GM23248 (cell line): ENCODE measurements at regions not wholly inside any gene's neighbourhood (a gene's known extent, or its start where the extent isn't known, plus 50 kb on each side); places are given as distances from the start of the nearest gene placed in this dataset.

Experiments used
- EZH2 ChIP-seq: fragments of 200-600 bp; sonication (generic); IDR thresholded peaks from 2 replicates; pipeline ENCODE4 v1.6.1; 2018; ENCODE audit warnings: antibody characterized with exemption, mild to moderate bottlenecking; ENCODE audit not compliant: insufficient read depth, poor library complexity, severe bottlenecking
- EZH2phosphoT487 ChIP-seq: fragments of 200-600 bp; sonication (generic); IDR thresholded peaks from 2 replicates; pipeline ENCODE4 v1.6.1; 2018; ENCODE audit warnings: antibody characterized with exemption, moderate library complexity, mild to moderate bottlenecking, low read depth; ENCODE audit not compliant: insufficient read depth

- TF ChIP-seq EZH2 (no peak), EZH2phosphoT487 (no peak)
Measured at GRCh38 chr3:61311044-61311443, 59.8 kb upstream of the FHIT start.
